Caco-2 (cell line): ENCODE measurements at regions not wholly inside any gene's neighbourhood (a gene's known extent, or its start where the extent isn't known, plus 50 kb on each side); places are given as distances from the start of the nearest gene placed in this dataset.
"Not testable (repeated sequence)": the region's sequence is repeated elsewhere in the genome, so short reads cannot be mapped to it uniquely, and the experiment has no call there.

Experiments used
- BruUV-seq: library from RNA; stranded (reverse); fragments of 400-500 nt; replicated peaks from 2 replicates; lab custom pipeline; 2021; lab: Mats Ljungman, UMichigan
- CTCF ChIA-PET: fragments of 300-600 bp; sonication (Branson Sonifier 250); formaldehyde crosslinking; loops from one replicate; lab custom pipeline; 2022; ENCODE audit warnings: antibody characterized with exemption; lab: Charles Lee
- POLR2A ChIA-PET: fragments of 300-600 bp; sonication (Branson Sonifier 250); formaldehyde crosslinking; loops from one replicate; lab custom pipeline; 2022; ENCODE audit warnings: antibody characterized with exemption; lab: Charles Lee
- DNase-seq, 2 experiments: peaks; one replicate each; pipeline versions ENCODE4 v3.0.0 to v3.0.0-alpha.2; 2020 to 2022
- H3K27me3 ChIP-seq: replicated peaks from 2 replicates; pipeline ENCODE4 v1.6.0; 2011; ENCODE audit warnings: low read length; ENCODE audit not compliant: control insufficient read depth, insufficient read depth
- H3K36me3 ChIP-seq: 2 replicates; pipeline ENCODE4 v1.5.1; 2011; ENCODE audit warnings: low read length; ENCODE audit not compliant: control insufficient read depth, insufficient read depth
- H3K4me1 ChIP-seq: fragments of 250-450 bp; sonication (Bioruptor Pico); 2 replicates; pipeline ENCODE4 v1.5.1; 2020; ENCODE audit warnings: mild to moderate bottlenecking
- H3K4me3 ChIP-seq: 2 replicates; pipeline ENCODE4 v1.5.1; 2011; ENCODE audit warnings: low read depth, mild to moderate bottlenecking, control low read depth, low read length
- H3K9me3 ChIP-seq: fragments of 250-450 bp; sonication (Bioruptor Pico); 2 replicates; pipeline ENCODE4 v1.5.1; 2020; ENCODE audit warnings: mild to moderate bottlenecking, moderate library complexity
- H3K27ac Mint-ChIP-seq: one replicate; pipeline ENCODE4 v1.8.0; 2022; ENCODE audit warnings: mixed read lengths; ENCODE audit not compliant: unreplicated experiment
- H3K27me3 Mint-ChIP-seq: one replicate; pipeline ENCODE4 v1.8.0; 2022; ENCODE audit warnings: mixed read lengths; ENCODE audit not compliant: insufficient read depth, unreplicated experiment
- H3K36me3 Mint-ChIP-seq: one replicate; pipeline ENCODE4 v1.8.0; 2022; ENCODE audit warnings: mild to moderate bottlenecking, mixed read lengths; ENCODE audit not compliant: insufficient read depth, unreplicated experiment
- H3K4me1 Mint-ChIP-seq: one replicate; pipeline ENCODE4 v1.8.0; 2022; ENCODE audit warnings: low read depth, mixed read lengths; ENCODE audit not compliant: unreplicated experiment
- H3K4me3 Mint-ChIP-seq: one replicate; pipeline ENCODE4 v1.8.0; 2022; ENCODE audit warnings: mild to moderate bottlenecking, moderate library complexity, mixed read lengths; ENCODE audit not compliant: unreplicated experiment
- H3K9me3 Mint-ChIP-seq: one replicate; pipeline ENCODE4 v1.8.0; 2022; ENCODE audit warnings: mixed read lengths; ENCODE audit not compliant: unreplicated experiment
- intact Hi-C: fragments of 100-400 bp; cut with micrococcal nuclease; formaldehyde crosslinking; loops from one replicate; pipeline ENCODE4 v1.10.0; 2022; ENCODE audit not compliant: unreplicated experiment
- TF ChIP-seq, protein P1 (sequence below), 2 experiments: fragments of 200-600 bp in 1 of 2; IDR thresholded peaks; 1 replicate in 1 of 2; 2 replicates in 1 of 2; pipeline versions ENCODE4 v1.5.1 to v1.8.0; 2011 to 2022; ENCODE audit warnings: antibody characterized with exemption in 1 of 2, control low read depth in 1 of 2, inconsistent platforms in 1 of 2, low read depth in 1 of 2, low read length in 1 of 2, mild to moderate bottlenecking in 1 of 2, moderate library complexity in 1 of 2; ENCODE audit not compliant: insufficient read depth in 1 of 2, severe bottlenecking in 1 of 2, unreplicated experiment in 1 of 2

DNA sequence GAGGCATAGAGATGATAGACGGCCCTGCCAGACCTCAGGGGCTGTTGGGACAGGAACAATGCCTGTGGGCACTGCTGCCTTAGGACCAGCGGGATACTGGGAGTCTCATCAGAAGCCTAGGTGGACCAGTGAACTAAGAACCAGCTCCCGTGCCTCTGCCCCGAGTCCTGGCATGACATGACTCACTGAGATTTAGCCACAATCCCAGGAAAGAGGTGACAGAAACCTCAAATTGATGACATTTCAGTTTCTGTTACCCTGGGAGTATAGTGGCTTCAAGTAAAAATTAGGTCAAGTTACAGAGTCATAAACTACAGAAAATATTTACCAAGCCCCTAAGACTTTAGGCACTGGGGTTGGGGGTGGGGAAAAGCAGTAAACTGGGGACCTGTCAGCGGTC, 74.6 kb upstream of the GADD45A start:
- ChIA-PET POLR2A (no interaction called here), CTCF (no interaction called here)
- no peak for DNase-seq
- intact Hi-C loops, result loop anchor here (5.0 kb wide), 1 partner anchor 38 kb away; no protein-coding TSS in a partner anchor
- Mint-ChIP-seq H3K27me3 (no peaks in the 10 kb centered on the region), H3K4me1 (peaks cover 14% of the 10 kb centered on the region), H3K36me3 (no peaks in the 10 kb centered on the region), H3K9me3 (peaks cover 9% of the 10 kb centered on the region), H3K27ac (no peak overlapping the region), H3K4me3 (no peak overlapping the region)
- no peaks in the 10 kb centered on the region for H3K27me3 ChIP-seq
- no peak overlapping the region for H3K4me3 ChIP-seq
- no peaks in the 10 kb centered on the region for H3K9me3 ChIP-seq
- no TSS peak for BruUV-seq
- no peaks in the 10 kb centered on the region for H3K4me1 ChIP-seq
- no peaks in the 10 kb centered on the region for H3K36me3 ChIP-seq
- TF ChIP-seq, protein P1, sequence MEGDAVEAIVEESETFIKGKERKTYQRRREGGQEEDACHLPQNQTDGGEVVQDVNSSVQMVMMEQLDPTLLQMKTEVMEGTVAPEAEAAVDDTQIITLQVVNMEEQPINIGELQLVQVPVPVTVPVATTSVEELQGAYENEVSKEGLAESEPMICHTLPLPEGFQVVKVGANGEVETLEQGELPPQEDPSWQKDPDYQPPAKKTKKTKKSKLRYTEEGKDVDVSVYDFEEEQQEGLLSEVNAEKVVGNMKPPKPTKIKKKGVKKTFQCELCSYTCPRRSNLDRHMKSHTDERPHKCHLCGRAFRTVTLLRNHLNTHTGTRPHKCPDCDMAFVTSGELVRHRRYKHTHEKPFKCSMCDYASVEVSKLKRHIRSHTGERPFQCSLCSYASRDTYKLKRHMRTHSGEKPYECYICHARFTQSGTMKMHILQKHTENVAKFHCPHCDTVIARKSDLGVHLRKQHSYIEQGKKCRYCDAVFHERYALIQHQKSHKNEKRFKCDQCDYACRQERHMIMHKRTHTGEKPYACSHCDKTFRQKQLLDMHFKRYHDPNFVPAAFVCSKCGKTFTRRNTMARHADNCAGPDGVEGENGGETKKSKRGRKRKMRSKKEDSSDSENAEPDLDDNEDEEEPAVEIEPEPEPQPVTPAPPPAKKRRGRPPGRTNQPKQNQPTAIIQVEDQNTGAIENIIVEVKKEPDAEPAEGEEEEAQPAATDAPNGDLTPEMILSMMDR (IDR thresholded peaks at IDR 0.05; ENCODE audit: insufficient read depth in 1 of 2, low read depth in 1 of 2, low read length in 1 of 2, severe bottlenecking in 1 of 2, unreplicated experiment in 1 of 2), result no peak

DNA sequence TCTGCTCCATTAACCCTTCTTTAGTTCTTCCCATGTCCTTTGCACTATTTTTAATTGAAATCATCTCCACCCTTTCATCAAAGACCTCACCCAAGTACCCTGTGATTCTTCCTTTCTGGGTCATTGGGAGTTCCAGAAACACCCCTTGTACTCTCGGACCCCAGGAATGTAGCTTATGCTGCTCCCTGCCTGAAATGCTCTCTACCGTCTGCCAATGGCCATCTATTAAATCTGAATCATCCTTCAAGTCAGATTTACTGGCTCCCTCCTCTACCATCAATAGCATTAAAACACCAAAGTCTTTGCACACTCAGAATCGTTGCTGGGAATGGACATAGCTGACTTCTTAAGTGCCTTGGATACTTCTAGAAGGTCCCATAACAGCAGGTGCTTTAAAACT, 73.2 kb upstream of the GADD45A start:
- POLR2A ChIA-PET, result no interaction called here

DNA sequence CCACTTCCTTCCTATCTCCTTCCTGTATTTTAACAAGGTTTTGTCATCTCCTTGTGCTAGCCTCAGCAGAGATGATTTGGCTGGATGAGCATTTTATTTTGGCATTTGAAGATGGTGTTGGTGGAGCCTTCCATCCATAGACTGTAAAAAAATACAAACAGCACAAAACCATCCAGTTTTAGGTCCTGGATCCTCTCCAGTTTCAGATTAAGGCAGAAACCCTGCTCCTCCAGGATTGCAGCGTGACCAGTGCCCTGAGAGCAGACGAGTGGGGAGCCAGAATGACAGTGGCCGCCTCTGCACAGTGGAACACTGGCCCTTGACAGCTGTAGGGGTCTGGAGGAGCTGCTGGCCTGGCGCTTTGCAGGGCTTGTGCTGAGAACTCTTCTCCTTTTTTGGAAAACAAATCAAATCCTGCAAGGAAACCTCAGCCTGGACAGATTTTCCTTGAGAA, 72.2 kb upstream of the GADD45A start:
- Histone ChIP-seq H3K4me3 (no peak overlapping the region), H3K36me3 (no peaks in the 10 kb centered on the region), H3K27me3 (no peaks in the 10 kb centered on the region), H3K4me1 (no peaks in the 10 kb centered on the region), H3K9me3 (no peaks in the 10 kb centered on the region)
- Mint-ChIP-seq H3K9me3 (peaks cover 10% of the 10 kb centered on the region), H3K4me1 (peaks cover 22% of the 10 kb centered on the region), H3K27me3 (no peaks in the 10 kb centered on the region), H3K27ac (no peak overlapping the region), H3K4me3 (no peak overlapping the region), H3K36me3 (no peaks in the 10 kb centered on the region)
- TF ChIP-seq, protein P1 (IDR thresholded peaks at IDR 0.05; ENCODE audit: insufficient read depth in 1 of 2, low read depth in 1 of 2, low read length in 1 of 2, severe bottlenecking in 1 of 2, unreplicated experiment in 1 of 2), result no peak
- intact Hi-C loops, result loop anchor here (5.0 kb wide), 1 partner anchor 41 kb away; no protein-coding TSS in a partner anchor
- no peak for DNase-seq
- POLR2A ChIA-PET, result no interaction called here
- no TSS peak for BruUV-seq
- CTCF ChIA-PET, result no interaction called here

More for the DNA sequence above, 73.2 kb upstream of the GADD45A start:
- Mint-ChIP-seq H3K27me3 (no peaks in the 10 kb centered on the region), H3K9me3 (peaks cover 10% of the 10 kb centered on the region), H3K27ac (no peak overlapping the region), H3K4me1 (peaks cover 21% of the 10 kb centered on the region), H3K36me3 (no peaks in the 10 kb centered on the region), H3K4me3 (no peak overlapping the region)
- DNase-seq, result no peak
- BruUV-seq, result no TSS peak
- TF ChIP-seq, protein P1 (IDR thresholded peaks at IDR 0.05; ENCODE audit: insufficient read depth in 1 of 2, low read depth in 1 of 2, low read length in 1 of 2, severe bottlenecking in 1 of 2, unreplicated experiment in 1 of 2), result no peak
- Histone ChIP-seq H3K9me3 (no peaks in the 10 kb centered on the region), H3K36me3 (no peaks in the 10 kb centered on the region), H3K4me3 (no peak overlapping the region), H3K27me3 (no peaks in the 10 kb centered on the region), H3K4me1 (no peaks in the 10 kb centered on the region)
- CTCF ChIA-PET, result no interaction called here
- intact Hi-C loops, result loop anchor here (5.0 kb wide), 1 partner anchor 40 kb away; no protein-coding TSS in a partner anchor

DNA sequence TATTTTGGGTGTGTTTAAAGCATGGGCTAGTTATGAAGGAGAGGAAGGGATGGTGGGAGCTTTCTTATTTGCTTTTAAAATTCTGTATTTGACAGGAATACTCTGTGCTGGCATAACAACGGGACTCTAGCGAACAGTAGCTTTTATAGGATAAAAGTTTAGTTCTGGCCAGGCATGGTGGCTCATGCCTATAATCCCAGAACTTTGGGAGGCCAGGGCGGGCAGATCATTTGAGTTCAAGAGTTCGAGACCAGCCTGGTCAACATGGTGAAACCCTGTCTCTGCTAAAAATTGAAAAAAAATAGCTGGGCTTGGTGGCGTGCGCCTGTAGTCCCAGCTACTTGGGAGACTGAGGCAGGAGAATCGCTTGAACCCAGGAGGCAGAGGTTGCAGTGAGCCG, 71.5 kb upstream of the GADD45A start:
- DNase-seq, POLR2A ChIA-PET, H3K27ac Mint-ChIP-seq, H3K27me3 Mint-ChIP-seq, CTCF ChIA-PET, H3K36me3 Mint-ChIP-seq, H3K4me3 Mint-ChIP-seq, H3K4me3 ChIP-seq, H3K36me3 ChIP-seq, BruUV-seq, H3K9me3 Mint-ChIP-seq, H3K4me1 ChIP-seq, H3K9me3 ChIP-seq, H3K27me3 ChIP-seq: not testable (repeated sequence)
- intact Hi-C loops, result loop anchor here (5.0 kb wide), 1 partner anchor 41 kb away; no protein-coding TSS in a partner anchor
- H3K4me1 Mint-ChIP-seq, result peaks cover 22% of the 10 kb centered on the region
